ENCODE measurements at regions not wholly inside any gene's neighbourhood (a gene's known extent, or its start where the extent isn't known, plus 50 kb on each side); places are given as distances from the start of the nearest gene placed in this dataset.

GRCh38 chr18:68056936-68057335 lies 540.4 kb upstream of the DSEL start:
- TF ChIP-seq POLR2A (IDR thresholded peaks at IDR 0.05) (no peak), CTCF (IDR thresholded peaks at IDR 0.05) (no peak)
